Activated CD8-positive, alpha-beta memory T cell treated with anti-CD3 and anti-CD28 coated beads for 36 hours (primary cell): ENCODE measurements at regions not wholly inside any gene's neighbourhood (a gene's known extent, or its start where the extent isn't known, plus 50 kb on each side); places are given as distances from the start of the nearest gene placed in this dataset.

Experiments used
- CTCF ChIA-PET: fragments of 350-600 bp; sonication (Branson Sonifier 250); formaldehyde crosslinking; loops from one replicate; lab custom pipeline; 2021; ENCODE audit warnings: antibody characterized with exemption; lab: Charles Lee
- POLR2A ChIA-PET: fragments of 350-600 bp; sonication (Branson Sonifier 250); formaldehyde crosslinking; loops from one replicate; lab custom pipeline; 2021; ENCODE audit warnings: antibody characterized with exemption; lab: Charles Lee

DNA sequence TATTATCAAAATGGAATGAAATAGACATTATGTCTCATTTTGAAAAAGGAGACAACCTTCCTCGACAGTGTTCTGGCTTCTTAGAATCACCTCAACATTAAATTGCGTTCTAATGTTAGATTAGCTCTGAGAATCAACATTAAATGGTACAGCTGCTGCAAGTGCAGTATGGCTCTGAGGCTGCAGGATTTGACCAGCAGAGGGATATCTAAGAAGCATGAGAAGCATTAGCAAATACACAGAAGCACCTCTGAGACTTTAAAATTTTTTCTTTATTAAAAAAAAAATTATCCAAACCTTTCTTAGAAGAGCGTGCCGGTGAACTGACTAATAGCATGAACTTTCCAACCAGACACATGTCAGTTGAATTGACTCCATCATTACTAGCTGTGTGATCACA, 253.4 kb upstream of the LRIG3 start:
- POLR2A ChIA-PET: no interaction called here
- CTCF ChIA-PET: no interaction called here

DNA sequence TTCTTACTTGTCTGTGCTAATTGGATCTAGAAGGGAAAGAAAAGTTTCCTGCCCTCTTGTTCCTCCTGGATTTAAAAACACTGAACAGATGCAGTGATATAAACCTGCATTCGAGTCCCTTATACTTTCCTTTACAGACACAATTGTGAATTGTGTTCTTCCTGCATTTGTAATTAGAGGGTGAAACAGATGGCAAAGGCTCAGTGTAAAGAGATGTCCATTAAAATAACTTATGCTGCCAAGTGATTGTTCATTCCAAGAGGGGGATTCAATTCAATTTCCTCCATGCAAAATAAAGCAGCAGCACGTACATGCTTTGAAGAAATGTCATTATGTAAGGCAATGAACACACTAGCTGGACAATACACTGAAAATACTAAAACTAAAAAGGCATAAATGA, 248.3 kb upstream of the LRIG3 start:
- CTCF ChIA-PET: no interaction called here
- POLR2A ChIA-PET: no interaction called here

DNA sequence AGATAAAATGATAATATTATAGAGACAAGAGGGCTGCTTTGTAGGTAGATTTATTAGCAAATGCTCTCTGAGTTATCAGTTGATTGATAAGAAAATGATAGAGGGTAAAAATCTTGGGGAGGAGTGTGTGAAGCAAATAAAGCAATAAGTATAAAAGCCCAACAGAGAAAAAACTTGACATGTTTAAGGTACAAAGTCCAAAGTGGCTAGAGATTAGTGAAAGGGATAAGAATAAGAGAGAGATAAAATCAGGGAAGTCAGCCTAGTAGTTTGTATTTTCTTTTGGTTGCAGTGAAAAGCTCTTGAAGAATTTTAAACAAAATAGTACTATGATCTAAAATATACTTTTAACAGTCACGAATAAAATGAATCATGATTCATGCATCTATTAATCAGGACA, 246.2 kb upstream of the LRIG3 start:
- POLR2A ChIA-PET: no interaction called here
- CTCF ChIA-PET: no interaction called here

DNA sequence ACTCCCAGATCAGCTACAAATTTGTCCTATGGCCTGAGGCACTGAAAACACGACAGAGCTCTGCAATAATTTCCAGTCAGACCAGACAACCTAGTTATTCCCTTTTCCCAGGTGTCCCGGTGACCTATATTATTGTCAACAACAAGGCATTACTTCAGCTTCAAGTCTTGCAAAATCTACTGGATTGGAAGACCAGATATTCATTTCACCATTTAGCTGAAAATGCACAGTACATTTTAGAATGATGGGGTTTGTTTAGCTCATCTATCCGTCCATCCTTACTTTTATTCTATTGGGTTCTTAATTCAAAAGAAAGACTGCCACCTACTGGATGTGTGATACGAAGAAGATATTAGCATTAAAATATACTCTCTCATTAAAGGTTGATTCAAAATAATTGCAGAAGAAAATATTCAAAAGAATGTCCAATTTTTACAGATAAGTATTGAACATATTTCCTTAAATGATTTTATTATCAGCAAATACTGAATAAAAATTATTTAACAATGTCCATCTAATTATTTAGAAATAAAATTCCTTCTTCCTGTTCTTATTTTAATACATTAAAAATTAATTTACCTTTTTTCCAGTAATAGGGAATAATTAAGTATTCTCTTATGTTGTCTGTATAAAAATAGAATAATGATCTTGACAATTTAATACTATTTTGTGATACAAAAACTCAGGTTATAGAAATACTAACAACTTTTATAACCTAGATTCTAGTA, 244.9 kb upstream of the LRIG3 start:
- CTCF ChIA-PET: no interaction called here
- POLR2A ChIA-PET: no interaction called here

DNA sequence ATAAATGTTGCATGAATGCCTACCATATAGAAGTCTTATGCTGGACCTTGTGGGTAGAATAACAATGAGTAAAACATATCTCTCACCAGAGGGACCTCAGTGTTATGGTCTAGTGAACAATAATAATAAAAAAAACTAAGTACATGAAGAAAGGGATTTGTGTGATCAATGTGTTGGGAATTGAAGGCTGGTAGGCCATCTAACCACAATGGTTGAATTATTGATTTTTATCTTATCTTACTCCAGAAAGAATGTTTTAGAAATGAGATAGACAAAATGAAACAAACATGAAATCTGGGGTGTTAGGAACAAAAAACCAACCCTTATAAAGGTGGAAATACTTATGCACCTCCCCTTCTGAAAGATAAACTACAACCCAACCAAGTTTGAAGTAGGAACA, 243.9 kb upstream of the LRIG3 start:
- CTCF ChIA-PET: no interaction called here
- POLR2A ChIA-PET: no interaction called here

DNA sequence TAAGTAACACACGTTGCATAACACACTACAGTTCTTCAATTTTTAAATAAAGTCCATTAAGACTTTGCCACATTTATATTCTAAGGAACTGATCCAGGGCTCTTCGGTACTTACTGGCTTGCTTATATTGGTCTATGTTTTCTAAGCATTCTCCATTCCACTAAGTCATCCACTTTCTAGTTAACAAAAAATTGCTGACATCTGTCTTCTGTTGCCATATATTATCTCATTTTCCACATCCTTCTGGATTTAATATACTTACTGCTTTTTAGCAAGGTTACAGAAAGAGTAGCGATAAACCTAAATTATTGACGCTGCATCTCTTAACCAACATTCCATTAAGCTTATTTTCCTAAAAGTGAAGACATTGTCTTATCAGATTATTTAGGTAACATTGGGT, 238.4 kb upstream of the LRIG3 start:
- POLR2A ChIA-PET: no interaction called here
- CTCF ChIA-PET: no interaction called here

DNA sequence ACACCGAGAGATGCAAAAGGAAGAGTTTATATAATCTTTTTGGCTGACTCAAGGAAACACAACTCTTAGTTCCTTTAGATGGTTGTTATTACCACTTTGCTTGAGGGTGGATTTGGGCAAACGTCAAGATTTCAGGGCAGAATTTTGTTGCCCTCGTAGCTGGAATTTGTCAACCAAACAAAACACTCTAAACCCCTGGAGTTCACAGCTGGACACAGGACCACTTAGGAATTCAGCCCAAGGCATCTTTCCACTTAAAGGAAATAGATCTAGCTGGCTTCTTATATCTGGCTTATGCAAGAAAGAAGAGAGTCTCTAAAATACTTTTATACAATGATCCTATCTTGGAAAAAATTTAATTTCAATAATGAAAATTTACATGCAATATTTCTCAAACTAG, 237.8 kb upstream of the LRIG3 start:
- ChIA-PET CTCF (no interaction called here), POLR2A (no interaction called here)

DNA sequence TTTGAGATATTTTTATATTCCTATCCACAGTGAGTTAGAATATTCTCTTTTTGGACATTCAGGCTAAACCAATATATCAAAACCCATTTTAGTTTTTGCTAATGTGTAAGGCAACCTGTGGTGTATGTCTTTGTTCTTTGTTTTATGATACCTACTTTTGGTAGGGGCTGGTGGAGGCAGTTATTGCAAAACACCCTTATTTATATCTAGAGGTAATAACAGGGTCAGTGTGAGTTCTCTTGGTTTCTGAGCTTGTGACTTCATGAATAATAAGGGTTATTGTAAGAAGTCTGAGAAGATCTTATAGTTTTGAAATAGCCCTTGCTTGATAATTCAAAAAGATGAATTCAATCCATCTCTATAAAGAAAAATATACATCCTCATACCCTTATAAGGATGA, 235.1 kb upstream of the LRIG3 start:
- CTCF ChIA-PET: no interaction called here
- POLR2A ChIA-PET: no interaction called here

DNA sequence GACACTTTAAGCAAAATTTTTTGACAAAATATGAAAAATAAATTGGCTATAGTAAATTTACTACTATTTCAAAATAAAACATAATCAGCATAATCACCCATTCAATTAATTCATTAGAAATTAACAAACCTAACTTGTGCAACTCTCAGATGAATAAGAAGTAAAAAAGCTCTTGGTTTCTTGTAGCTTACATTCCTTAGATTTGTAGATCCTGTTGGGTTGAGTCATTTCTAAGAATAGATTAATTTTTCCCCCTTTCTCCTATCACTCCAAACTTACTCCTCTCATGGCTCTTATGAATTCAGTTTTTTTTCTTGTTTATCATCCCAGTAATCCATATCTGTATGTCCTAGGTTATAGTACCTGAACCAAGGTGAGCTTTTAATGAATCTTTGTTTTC, 230.9 kb upstream of the LRIG3 start:
- ChIA-PET CTCF (no interaction called here), POLR2A (no interaction called here)

DNA sequence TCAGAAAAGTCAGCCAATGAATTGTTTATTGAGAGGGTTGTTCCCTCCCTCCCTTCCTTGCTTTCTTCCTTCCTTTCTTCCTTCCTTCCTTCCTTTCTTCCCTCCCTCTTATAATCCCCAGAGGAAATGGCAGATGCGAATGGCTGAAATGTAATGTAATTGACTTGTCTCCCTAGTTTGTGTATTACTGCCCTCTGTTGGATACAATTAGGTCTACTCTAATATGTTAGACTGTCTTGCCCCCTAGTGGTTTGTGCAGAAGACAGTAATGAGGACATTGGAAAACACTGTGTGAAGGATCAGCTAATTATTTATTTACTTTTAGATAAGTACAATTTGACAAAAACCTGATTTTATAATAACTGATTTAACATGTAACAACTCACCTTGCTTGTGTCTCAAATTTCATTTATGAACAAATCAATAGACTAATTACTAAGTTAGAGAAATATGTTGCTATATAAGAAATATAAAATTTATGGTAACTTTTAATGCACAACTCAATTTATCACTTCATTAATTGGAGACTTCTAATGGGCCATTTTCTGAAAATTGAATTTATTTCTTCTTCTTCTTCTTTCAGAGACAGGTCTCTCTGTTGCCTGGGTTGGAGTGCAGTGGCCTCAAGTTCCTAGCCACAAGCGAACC, 229.8 kb upstream of the LRIG3 start:
- POLR2A ChIA-PET: no interaction called here
- CTCF ChIA-PET: no interaction called here

DNA sequence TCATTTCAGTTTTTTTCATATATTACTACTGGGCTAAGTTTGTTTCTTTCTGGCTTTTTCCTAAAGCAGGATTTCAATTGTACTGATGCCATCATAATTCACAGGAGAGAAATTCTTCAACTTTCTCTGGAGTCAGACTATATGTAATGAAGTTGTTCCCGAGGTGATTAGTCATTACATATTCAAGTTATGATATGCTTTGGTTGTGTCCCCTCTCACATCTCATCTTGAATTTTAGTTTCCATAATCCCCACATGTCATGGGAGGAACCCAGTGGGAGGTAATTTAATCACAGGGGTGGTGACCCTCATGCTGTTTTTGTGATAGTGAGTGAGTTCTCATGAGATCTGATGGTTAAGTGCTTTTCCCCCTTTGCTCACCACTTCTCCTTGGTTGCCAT, 227.5 kb upstream of the LRIG3 start:
- POLR2A ChIA-PET: no interaction called here

DNA sequence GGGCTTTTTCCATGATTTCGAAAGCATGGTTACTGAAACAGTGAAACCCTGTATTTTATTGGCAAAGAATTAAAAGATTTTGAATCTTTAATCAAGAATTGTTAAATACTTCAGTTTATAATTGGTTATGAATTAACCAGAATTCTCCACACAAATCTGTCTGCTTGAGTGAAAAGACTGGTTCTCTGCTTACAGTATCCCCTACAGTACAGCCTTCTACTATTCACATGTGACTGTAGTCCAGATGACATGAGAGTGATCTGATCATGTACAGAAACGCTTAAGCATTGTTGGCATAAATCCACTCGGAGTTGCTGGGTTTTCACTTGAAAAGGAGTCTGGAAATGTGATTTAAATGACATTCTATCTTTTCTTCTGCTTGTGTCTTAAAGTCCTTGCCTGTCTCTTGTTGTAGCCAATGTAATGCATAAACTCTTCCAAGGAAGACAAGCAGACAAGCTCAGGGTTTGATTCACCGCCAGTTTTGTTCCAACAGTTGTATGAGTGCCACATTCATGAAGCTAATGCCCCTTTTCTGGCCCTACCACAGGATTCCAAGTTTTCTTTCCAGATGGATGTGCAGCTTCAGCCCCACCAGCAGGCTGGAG, 222.0 kb upstream of the LRIG3 start:
- CTCF ChIA-PET: no interaction called here
- POLR2A ChIA-PET: interaction anchor here (0.7 kb wide), 1 partner anchor 470 kb away, joined by 4 read pairs; no protein-coding TSS in a partner anchor

More for the DNA sequence above, 227.5 kb upstream of the LRIG3 start:
- CTCF ChIA-PET: no interaction called here

DNA sequence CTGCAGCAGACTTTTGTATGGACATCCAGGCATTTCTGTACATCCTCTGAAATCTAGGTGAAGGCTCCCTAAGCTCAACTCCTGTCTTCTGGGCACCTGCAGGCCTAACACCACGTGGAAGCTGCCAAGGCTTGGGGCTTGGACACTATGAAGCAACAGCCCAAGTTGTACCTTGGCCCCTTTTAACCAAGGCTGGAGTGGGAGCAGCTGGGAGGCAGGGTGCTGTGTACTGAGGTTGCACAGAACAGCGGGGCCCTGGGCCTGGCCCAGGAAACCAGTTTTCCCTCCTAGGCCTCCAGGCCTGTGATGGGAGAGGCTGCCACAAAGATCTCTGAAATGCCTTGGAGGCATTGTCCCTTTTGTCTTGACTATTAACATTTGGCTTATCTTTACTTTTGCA, 214.4 kb upstream of the LRIG3 start:
- POLR2A ChIA-PET: no interaction called here
- CTCF ChIA-PET: no interaction called here

DNA sequence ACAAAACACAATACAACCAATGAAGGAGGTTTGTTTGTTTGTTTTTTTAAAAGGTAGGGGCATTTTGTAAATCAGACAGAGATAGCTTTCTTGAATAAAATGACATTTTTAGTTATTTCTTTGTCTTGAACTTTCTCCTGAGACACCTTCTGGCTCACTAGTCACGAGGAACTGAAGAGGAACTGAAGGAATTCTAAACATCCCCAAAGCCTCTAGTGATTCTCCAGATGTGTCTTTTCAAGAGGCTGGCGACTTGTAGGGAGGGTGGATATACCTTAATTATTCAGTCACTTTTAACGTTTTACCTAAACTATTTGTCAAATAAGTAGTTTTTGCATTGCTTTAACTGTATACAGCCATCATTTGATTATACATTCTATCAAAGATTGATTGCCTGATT, 211.2 kb upstream of the LRIG3 start:
- ChIA-PET POLR2A (no interaction called here), CTCF (no interaction called here)

DNA sequence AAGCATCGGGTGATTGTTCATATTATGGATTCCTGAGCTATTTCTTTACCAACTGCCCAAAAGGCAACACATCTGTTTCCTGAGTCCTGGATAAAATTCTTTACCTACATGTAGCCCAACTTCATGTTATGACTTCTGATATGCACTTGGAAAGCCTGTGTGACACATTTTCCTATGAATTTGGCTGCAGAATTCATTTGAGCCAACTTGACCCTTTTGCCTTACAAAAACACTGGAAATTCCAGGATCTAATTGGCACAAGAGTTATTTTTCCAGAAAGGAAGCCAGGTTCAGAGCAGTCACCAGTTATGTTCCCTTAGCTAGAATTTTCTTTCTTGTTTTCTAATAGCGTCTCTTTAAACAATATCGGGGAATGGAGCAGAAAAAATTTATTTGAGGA, 202.5 kb upstream of the LRIG3 start:
- ChIA-PET CTCF (no interaction called here), POLR2A (no interaction called here)

DNA sequence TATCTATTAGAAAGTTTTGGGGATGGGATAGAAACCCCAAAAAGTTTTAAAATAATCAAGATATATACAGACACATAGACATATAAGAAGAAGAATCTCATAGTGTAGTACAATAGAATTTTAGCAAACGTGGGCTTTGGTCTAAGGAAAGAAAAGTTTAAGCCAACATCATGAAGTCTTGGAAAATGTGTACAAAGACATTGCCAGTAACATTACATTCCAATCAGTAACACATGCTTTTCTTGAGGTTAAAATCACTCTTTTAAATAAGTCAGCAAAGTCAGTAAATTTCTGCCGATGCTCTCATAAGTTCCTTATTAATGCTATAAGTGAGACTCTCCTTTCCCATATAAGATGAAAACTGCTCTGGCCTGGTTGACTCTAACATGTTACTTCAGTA, 201.1 kb upstream of the LRIG3 start:
- ChIA-PET POLR2A (no interaction called here), CTCF (no interaction called here)

DNA sequence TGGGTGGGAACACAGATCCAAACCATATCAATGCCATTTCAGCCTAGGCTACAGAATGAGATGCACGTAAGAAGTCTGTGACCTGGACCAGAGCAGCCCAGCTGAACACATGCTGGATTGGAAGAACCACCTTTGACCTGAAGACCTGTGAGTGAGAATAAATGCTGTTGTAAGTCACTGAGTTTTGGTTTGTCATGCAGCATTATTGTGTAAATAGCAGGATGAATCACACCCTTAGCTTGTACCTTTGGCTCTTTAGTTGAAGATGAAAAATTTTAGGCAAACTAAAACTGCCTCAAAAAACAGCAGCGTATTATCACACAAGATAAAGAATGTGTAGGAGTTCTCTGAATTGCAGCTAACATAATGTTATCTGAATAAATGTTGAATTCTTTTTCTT, 199.4 kb upstream of the LRIG3 start:
- ChIA-PET CTCF (no interaction called here), POLR2A (no interaction called here)

DNA sequence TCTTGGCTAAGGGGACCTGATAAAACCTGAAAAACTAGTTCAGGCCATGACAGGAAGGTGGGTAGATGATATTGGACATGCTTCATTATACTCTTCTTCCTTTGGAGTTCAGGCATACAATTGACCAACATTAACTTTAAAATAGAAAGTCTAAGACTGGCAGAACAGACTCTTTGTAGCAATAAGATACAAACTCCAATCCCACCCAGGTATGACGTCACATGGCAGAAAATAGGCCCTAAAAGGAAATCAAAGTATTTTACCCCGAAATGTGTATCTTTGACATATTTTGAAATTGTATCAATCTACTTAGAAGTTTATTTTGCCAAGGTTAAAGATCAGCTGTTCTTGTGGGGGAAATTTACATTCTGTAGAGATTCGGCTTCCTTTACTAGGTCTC, 198.1 kb upstream of the LRIG3 start:
- CTCF ChIA-PET: no interaction called here
- POLR2A ChIA-PET: no interaction called here

DNA sequence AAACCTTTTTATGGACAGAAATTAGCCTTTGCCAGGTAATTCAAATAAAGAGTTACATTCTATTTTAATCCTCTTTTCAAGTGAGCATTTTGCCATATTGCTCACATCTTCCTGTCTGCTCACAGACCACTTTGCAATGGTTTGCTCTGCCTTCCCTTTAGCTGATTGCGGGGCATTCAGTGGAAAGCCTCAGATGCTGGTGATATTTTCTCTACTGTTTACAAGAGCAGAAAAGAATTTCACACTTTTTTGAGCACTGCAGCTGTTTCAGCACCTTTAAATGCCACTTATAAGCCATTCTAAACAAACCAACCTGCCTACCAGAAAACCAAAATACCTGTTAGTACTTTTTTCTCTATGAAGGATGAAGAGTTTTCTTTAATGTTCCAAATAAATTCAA, 195.7 kb upstream of the LRIG3 start:
- ChIA-PET CTCF (no interaction called here), POLR2A (no interaction called here)

DNA sequence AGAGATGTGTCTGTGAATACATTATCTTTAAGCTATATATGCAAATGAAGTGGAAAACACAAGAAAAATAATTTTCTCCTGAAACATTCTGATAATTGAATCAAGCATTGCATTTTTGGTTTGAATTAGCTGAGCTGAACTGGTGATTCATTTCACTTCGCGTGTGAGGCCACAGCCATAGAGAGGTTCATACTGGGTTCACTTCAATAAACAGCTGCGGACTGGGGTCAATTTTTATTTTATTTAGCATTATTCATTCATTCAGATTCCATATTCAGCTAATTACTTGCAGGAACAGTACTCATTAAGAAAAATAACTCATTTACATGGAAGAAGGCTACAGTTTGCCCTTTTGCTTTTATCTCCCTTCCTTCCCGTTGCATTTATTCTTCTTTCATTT, 195.2 kb upstream of the LRIG3 start:
- POLR2A ChIA-PET: no interaction called here
- CTCF ChIA-PET: no interaction called here
